ENCODE measurements at regions not wholly inside any gene's neighbourhood (a gene's known extent, or its start where the extent isn't known, plus 50 kb on each side); places are given as distances from the start of the nearest gene placed in this dataset.

DNA sequence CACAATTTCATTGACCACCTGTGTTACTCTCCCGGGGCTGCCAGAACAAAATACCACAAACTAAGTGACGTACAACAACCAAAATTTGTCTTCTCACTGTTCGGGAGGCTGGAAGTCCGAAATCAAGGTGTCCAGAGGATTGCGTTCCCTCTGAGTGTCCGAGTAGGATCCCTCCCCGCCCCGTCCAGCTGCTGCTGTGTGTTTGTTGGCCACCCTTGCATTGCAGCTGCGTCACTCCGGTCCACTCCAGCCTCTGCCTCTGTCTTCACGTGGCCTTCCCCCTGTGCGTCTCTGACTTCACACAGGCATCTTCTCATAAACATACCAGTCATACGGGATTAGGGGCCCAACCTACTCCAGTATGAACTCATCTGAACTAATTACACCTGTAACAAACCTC is 251.8 kb upstream of the SMIM21 start:
- Histone ChIP-seq H3K4me1 (no peaks in the 10 kb centered on the region), H3K27ac (no peak overlapping the region), H3K9me3 (ENCODE audit: control insufficient read depth, low read length) (no peaks in the 10 kb centered on the region), H2AFZ (no peak overlapping the region), H3K79me2 (no peaks in the 10 kb centered on the region), H3K4me3 (ENCODE audit: low read depth, low read length) (no peak overlapping the region), H3K9ac (no peak overlapping the region), H3K4me2 (ENCODE audit: low read length) (no peak overlapping the region), H3K36me3 (ENCODE audit: control insufficient read depth, insufficient read depth, low read length) (no peaks in the 10 kb centered on the region), H3K27me3 (ENCODE audit: control insufficient read depth, insufficient read depth, low read length) (no peaks in the 10 kb centered on the region)
- TF ChIP-seq, protein P1, sequence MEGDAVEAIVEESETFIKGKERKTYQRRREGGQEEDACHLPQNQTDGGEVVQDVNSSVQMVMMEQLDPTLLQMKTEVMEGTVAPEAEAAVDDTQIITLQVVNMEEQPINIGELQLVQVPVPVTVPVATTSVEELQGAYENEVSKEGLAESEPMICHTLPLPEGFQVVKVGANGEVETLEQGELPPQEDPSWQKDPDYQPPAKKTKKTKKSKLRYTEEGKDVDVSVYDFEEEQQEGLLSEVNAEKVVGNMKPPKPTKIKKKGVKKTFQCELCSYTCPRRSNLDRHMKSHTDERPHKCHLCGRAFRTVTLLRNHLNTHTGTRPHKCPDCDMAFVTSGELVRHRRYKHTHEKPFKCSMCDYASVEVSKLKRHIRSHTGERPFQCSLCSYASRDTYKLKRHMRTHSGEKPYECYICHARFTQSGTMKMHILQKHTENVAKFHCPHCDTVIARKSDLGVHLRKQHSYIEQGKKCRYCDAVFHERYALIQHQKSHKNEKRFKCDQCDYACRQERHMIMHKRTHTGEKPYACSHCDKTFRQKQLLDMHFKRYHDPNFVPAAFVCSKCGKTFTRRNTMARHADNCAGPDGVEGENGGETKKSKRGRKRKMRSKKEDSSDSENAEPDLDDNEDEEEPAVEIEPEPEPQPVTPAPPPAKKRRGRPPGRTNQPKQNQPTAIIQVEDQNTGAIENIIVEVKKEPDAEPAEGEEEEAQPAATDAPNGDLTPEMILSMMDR (IDR thresholded peaks at IDR 0.05), result no peak

DNA sequence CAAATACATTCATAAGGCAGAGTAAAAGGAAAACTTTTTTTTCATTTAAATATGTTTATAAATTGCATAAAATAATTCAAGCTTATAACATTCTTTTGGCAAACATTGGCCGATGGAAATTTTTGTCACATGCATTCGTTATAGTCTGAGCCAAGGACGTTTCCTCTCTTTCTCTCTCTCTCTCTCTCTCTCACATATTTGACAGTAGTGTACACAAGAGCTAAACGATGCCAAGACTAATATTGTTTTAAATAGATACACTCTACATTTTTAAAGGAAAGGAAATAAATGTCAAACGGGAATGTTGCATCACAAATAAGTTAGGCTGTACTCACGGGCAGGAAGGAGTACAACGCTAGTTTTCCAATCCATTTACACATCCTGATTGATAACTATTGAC is 251.1 kb upstream of the SMIM21 start:
- TF ChIP-seq, protein P1 (IDR thresholded peaks at IDR 0.05), result no peak
- H3K4me2 ChIP-seq (ENCODE audit: low read length), result no peak overlapping the region
- no peaks in the 10 kb centered on the region for H3K9me3 ChIP-seq (ENCODE audit: control insufficient read depth, low read length)
- no peak overlapping the region for H3K9ac ChIP-seq
- no peak overlapping the region for H2AFZ ChIP-seq
- no peaks in the 10 kb centered on the region for H3K36me3 ChIP-seq (ENCODE audit: control insufficient read depth, insufficient read depth, low read length)
- no peak overlapping the region for H3K4me3 ChIP-seq (ENCODE audit: low read depth, low read length)
- no peaks in the 10 kb centered on the region for H3K79me2 ChIP-seq
- no peaks in the 10 kb centered on the region for H3K27me3 ChIP-seq (ENCODE audit: control insufficient read depth, insufficient read depth, low read length)
- H3K4me1 ChIP-seq, result no peaks in the 10 kb centered on the region
- H3K27ac ChIP-seq, result no peak overlapping the region

DNA sequence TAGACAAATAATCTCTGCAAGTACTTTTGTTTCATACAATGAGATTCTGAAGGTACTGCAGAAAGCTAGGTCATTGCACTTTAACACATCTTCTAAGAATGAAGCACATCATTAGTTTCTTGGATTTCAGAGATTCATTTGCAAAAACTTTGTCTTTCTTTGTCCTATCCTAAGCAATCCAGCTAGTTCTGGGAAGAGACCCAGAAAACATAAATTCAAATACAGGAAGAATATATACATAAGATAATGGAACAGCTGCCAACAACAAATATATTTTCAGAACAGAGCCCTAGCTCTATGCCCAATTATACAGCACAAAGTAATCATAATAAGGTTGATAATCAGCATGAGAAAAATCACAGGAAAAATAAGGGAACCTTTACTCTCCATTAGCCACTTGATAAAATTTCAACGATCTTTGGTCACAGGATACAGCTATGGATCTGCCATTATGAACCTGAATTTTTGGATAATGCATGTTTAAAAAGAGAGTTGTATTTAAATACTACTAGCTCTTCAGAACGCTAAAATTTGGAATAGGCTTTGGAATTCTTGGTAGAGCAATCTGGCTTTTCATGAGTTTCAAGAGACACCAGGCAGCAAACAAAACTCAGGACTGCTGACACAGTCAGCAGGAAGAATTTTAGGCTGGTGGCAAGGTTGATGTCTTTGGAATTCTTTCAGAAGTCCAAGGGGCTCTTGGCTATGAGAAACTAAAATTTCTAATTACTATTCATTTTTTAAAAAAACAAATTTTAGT is 250.4 kb upstream of the SMIM21 start:
- no peak overlapping the region for H3K4me2 ChIP-seq (ENCODE audit: low read length)
- H3K9me3 ChIP-seq (ENCODE audit: control insufficient read depth, low read length), result no peaks in the 10 kb centered on the region
- no peaks in the 10 kb centered on the region for H3K36me3 ChIP-seq (ENCODE audit: control insufficient read depth, insufficient read depth, low read length)
- H3K27ac ChIP-seq, result no peak overlapping the region
- no peak overlapping the region for H3K4me3 ChIP-seq (ENCODE audit: low read depth, low read length)
- H3K27me3 ChIP-seq (ENCODE audit: control insufficient read depth, insufficient read depth, low read length), result no peaks in the 10 kb centered on the region
- no peaks in the 10 kb centered on the region for H3K4me1 ChIP-seq
- TF ChIP-seq, protein P1 (IDR thresholded peaks at IDR 0.05), result no peak
- no peak overlapping the region for H2AFZ ChIP-seq
- H3K9ac ChIP-seq, result no peak overlapping the region
- H3K79me2 ChIP-seq, result no peaks in the 10 kb centered on the region

DNA sequence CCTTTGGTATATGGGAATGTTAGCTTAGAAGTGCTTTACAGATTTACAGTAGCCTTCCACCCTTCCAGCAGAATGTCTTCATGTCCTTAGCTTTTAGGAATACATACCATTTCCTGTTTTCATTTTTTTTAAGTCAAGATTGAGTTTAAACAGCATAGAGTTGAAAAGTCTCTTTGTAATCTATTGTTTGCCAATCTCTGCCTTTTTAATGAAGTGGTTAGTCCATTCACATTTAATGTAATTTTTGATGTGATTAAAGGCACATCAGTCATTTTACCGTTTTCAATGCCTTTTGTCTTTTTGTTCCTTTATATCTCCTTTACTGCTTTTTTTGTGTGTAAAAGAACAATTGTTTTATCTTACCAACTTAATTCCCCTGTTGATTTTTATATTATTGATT is 233.4 kb upstream of the SMIM21 start:
- Histone ChIP-seq H3K4me1 (no peaks in the 10 kb centered on the region), H3K27ac (no peak overlapping the region), H3K27me3 (ENCODE audit: control insufficient read depth, insufficient read depth, low read length) (no peaks in the 10 kb centered on the region), H3K9ac (no peak overlapping the region), H2AFZ (no peak overlapping the region), H3K36me3 (ENCODE audit: control insufficient read depth, insufficient read depth, low read length) (no peaks in the 10 kb centered on the region), H3K4me3 (ENCODE audit: low read depth, low read length) (no peak overlapping the region), H3K9me3 (ENCODE audit: control insufficient read depth, low read length) (no peaks in the 10 kb centered on the region), H3K79me2 (no peaks in the 10 kb centered on the region), H3K4me2 (ENCODE audit: low read length) (no peak overlapping the region)
- TF ChIP-seq, protein P1 (IDR thresholded peaks at IDR 0.05), result no peak

GRCh38 chr18:75659535-75660023 is 232.1 kb upstream of the SMIM21 start:
- Histone ChIP-seq H3K4me3 (ENCODE audit: low read depth, low read length) (no peak overlapping the region), H3K9ac (no peak overlapping the region), H3K27me3 (ENCODE audit: control insufficient read depth, insufficient read depth, low read length) (no peaks in the 10 kb centered on the region), H3K4me2 (ENCODE audit: low read length) (no peak overlapping the region), H3K36me3 (ENCODE audit: control insufficient read depth, insufficient read depth, low read length) (no peaks in the 10 kb centered on the region), H3K27ac (no peak overlapping the region), H3K79me2 (no peaks in the 10 kb centered on the region), H3K4me1 (no peaks in the 10 kb centered on the region), H2AFZ (no peak overlapping the region), H3K9me3 (ENCODE audit: control insufficient read depth, low read length) (no peaks in the 10 kb centered on the region)
- TF ChIP-seq, protein P1 (IDR thresholded peaks at IDR 0.05), result no peak
